Psoas muscle (tissue), 7 donors: ENCODE measurements at regions not wholly inside any gene's neighbourhood (a gene's known extent, or its start where the extent isn't known, plus 50 kb on each side); places are given as distances from the start of the nearest gene placed in this dataset.

Experiments used
- ATAC-seq, 4 donors: fragments of 200-7000 bp; cut with Tn5 transposase; one replicate each; pipeline ENCODE4 v1.9.1; 2020; ENCODE audit warnings: moderate library complexity in 3 of 4, mild to moderate bottlenecking in 2 of 4
- DNase-seq, 2 donors: peaks; one replicate each; pipeline ENCODE4 v3.0.0-alpha.2; 2020
- H3K27ac ChIP-seq: fragments of 200-600 bp; one replicate; pipeline ENCODE4 v1.8.0; 2022
- H3K27me3 ChIP-seq, 3 donors: fragments of 200-600 bp in 1 of 3; one replicate each; pipeline versions ENCODE4 v1.6.1 to v1.8.0; 2013 to 2022; ENCODE audit warnings: low read length in 2 of 3, mild to moderate bottlenecking in 2 of 3, moderate library complexity in 1 of 3; ENCODE audit not compliant: insufficient read depth in 3 of 3
- H3K36me3 ChIP-seq, 2 donors: fragments of 200-600 bp in 1 of 2; one replicate each; pipeline versions ENCODE4 v1.6.1 to v1.8.0; 2013 to 2022; ENCODE audit warnings: low read depth in 1 of 2, mild to moderate bottlenecking in 1 of 2, moderate library complexity in 1 of 2; ENCODE audit not compliant: insufficient read depth in 1 of 2
- H3K4me1 ChIP-seq: fragments of 200-600 bp; one replicate; pipeline ENCODE4 v1.8.0; 2022
- H3K4me3 ChIP-seq: fragments of 200-600 bp; one replicate; pipeline ENCODE4 v1.8.0; 2022; ENCODE audit warnings: mild to moderate bottlenecking
- H3K9me3 ChIP-seq: fragments of 200-600 bp; one replicate; pipeline ENCODE4 v1.8.0; 2022
- WGBS, 3 donors: extraction: QIAGEN DNeasy Blood & Tissue Kit; methylation state at CpG; one replicate each; pipeline versions ENCODE4 v1.1.6 to v1.1.7; 2013; 5-methylcytosine and 5-hydroxymethylcytosine counted together
- intact Hi-C, 2 donors: fragments of 100-400 bp; cut with DNase I; formaldehyde crosslinking; loops; one replicate each; pipeline versions ENCODE4 v1.11.0 to v1.14.2; 2022
- TF ChIP-seq, protein P1 (sequence below): fragments of 200-600 bp; IDR thresholded peaks from one replicate; pipeline ENCODE4 v1.8.0; 2022; ENCODE audit warnings: antibody characterized with exemption
- donor health status: healthy with polysubstance abuse.
- donor health status: DM: no; HTN: no; CAD: no; lungs with moderate emphysema.
- donor health status: Bipolar disorder and iron deficiency.
- donor health status: healthy.
- donor health status: DM: yes; HTN: yes; CAD: no.
- donor health status: DM: no; HTN: no; CAD: no.
- donor health status: DM: yes; HTN: yes; CAD: no.

GRCh38 chr4:18192901-18193300 lies 171.3 kb upstream of the LCORL start:
- H3K9me3 ChIP-seq = no peaks in the 10 kb centered on the region
- peaks cover 0 to 2% (median 0%) of the 10 kb centered on the region in 3 donors for H3K27me3 ChIP-seq
- 58 to 59% (median 59%) methylated on average over 3 of the region's 3 CpGs for WGBS, 3 donors
- H3K4me1 ChIP-seq = no peaks in the 10 kb centered on the region
- H3K27ac ChIP-seq = no peak overlapping the region
- ATAC-seq (no peak), DNase-seq (no peak)
- TF ChIP-seq, protein P1, sequence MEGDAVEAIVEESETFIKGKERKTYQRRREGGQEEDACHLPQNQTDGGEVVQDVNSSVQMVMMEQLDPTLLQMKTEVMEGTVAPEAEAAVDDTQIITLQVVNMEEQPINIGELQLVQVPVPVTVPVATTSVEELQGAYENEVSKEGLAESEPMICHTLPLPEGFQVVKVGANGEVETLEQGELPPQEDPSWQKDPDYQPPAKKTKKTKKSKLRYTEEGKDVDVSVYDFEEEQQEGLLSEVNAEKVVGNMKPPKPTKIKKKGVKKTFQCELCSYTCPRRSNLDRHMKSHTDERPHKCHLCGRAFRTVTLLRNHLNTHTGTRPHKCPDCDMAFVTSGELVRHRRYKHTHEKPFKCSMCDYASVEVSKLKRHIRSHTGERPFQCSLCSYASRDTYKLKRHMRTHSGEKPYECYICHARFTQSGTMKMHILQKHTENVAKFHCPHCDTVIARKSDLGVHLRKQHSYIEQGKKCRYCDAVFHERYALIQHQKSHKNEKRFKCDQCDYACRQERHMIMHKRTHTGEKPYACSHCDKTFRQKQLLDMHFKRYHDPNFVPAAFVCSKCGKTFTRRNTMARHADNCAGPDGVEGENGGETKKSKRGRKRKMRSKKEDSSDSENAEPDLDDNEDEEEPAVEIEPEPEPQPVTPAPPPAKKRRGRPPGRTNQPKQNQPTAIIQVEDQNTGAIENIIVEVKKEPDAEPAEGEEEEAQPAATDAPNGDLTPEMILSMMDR = no peak
- intact Hi-C loops = no loop called here
- no peaks in the 10 kb centered on the region for H3K36me3 ChIP-seq
- no peak overlapping the region for H3K4me3 ChIP-seq

DNA sequence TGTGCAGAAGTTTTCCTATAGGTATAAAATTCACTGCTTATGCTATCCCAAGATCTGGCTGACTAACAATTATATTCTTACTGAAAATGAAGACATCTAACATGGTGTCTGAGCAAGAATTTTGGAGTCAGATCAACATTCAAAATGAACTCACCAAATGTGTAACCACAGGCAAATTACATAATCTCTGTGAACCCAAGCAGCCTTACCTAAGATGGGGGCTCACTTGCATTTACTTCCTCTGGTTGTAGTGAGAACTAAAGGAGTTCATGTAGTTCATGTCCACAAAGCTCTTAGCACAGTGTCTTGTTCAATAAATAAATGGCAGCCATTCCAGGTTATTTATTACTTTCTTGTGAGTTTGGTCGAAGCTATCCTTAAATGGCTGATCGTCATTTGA lies 163.9 kb upstream of the LCORL start:
- Histone ChIP-seq H3K27me3 (no peaks in the 10 kb centered on the region), H3K27ac (no peak overlapping the region), H3K9me3 (no peaks in the 10 kb centered on the region), H3K36me3 (no peaks in the 10 kb centered on the region), H3K4me1 (no peaks in the 10 kb centered on the region), H3K4me3 (no peak overlapping the region)
- TF ChIP-seq, protein P1 = no peak
- ATAC-seq = no peak
- WGBS, 3 donors = 70 to 81% (median 77%) methylated on average over 2 of the region's 2 CpGs
- intact Hi-C loops = no loop called here
- no peak for DNase-seq

DNA sequence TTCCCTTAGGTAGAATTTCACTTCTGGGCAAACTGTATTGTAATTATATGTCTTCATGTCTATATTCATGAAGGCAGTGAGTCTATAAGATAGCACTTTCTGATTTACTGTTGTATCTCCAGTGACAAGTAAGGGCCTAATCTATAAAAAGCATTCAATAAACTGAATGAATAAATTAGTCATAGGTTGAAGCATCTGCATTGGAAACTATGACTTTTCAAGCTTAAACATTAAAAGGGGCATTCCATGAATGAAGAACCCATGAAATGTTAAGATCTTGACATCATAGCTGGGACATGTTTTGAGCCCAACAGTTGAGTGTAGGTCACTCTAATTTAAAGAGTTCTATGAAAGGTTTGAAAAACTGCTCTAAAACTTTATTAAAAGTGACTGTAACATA lies 159.3 kb upstream of the LCORL start:
- Histone ChIP-seq H3K9me3 (no peaks in the 10 kb centered on the region), H3K27ac (no peak overlapping the region), H3K36me3 (no peaks in the 10 kb centered on the region), H3K4me1 (no peaks in the 10 kb centered on the region), H3K4me3 (no peak overlapping the region), H3K27me3 (no peaks in the 10 kb centered on the region)
- intact Hi-C loops = no loop called here
- DNase-seq (no peak), ATAC-seq (no peak)
- TF ChIP-seq, protein P1 = no peak

GRCh38 chr4:18180122-18180521 lies 158.6 kb upstream of the LCORL start:
- no peaks in the 10 kb centered on the region for H3K27me3 ChIP-seq
- no peaks in the 10 kb centered on the region for H3K36me3 ChIP-seq
- intact Hi-C loops = no loop called here
- WGBS, 3 donors = 59 to 63% (median 60%) methylated on average over 4 of the region's 4 CpGs
- no peak for ATAC-seq
- H3K4me1 ChIP-seq = no peaks in the 10 kb centered on the region
- no peak overlapping the region for H3K4me3 ChIP-seq
- TF ChIP-seq, protein P1 = no peak
- no peaks in the 10 kb centered on the region for H3K9me3 ChIP-seq
- DNase-seq = no peak
- no peak overlapping the region for H3K27ac ChIP-seq

GRCh38 chr4:18171896-18172295 lies 150.3 kb upstream of the LCORL start:
- intact Hi-C loops = no loop called here
- Histone ChIP-seq H3K36me3 (no peaks in the 10 kb centered on the region), H3K9me3 (peaks cover 4% of the 10 kb centered on the region), H3K4me1 (no peaks in the 10 kb centered on the region), H3K27me3 (no peaks in the 10 kb centered on the region), H3K27ac (no peak overlapping the region), H3K4me3 (no peak overlapping the region)
- WGBS, 3 donors = 74 to 88% (median 81%) methylated on average over 2 of the region's 2 CpGs
- TF ChIP-seq, protein P1 = no peak
- DNase-seq (no peak), ATAC-seq (no peak)
